Endothelial cell of umbilical vein (primary cell): ENCODE measurements at regions not wholly inside any gene's neighbourhood (a gene's known extent, or its start where the extent isn't known, plus 50 kb on each side); places are given as distances from the start of the nearest gene placed in this dataset.

ENCODE experiments used
- BruUV-seq: library from RNA; stranded (reverse); fragments of 400-500 nt; replicated peaks from 2 replicates; lab custom pipeline; 2021; lab: Mats Ljungman, UMichigan
- CTCF ChIA-PET: fragments of 300-600, 350-600 bp; sonication (Branson Sonifier 250); formaldehyde crosslinking; loops from one replicate; lab custom pipeline; 2021; ENCODE audit warnings: antibody characterized with exemption, inconsistent platforms; lab: Charles Lee
- POLR2A ChIA-PET: fragments of 300-600, 350-600 bp; sonication (Branson Sonifier 250); formaldehyde crosslinking; loops from one replicate; lab custom pipeline; 2021; ENCODE audit warnings: antibody characterized with exemption, inconsistent platforms; lab: Charles Lee
- DNase-seq: peaks from one replicate; pipeline ENCODE4 v3.0.0-alpha.2; 2011; ENCODE audit warnings: low read depth, low spot score
- FAIRE-seq: peaks from 2 replicates; lab custom pipeline; 2011; peaks lifted over from hg19 to GRCh38; lab: Jason Lieb, UNC
- H2AFZ ChIP-seq: 2 replicates; pipeline ENCODE4 v1.6.0; 2012; ENCODE audit warnings: low read depth, low read length, control low read depth, inconsistent platforms
- H3K27ac ChIP-seq: 2 replicates; pipeline ENCODE4 v1.5.1; 2011; ENCODE audit warnings: low read depth, mild to moderate bottlenecking, control low read depth, low read length, moderate library complexity; ENCODE audit not compliant: insufficient read depth
- H3K27me3 ChIP-seq, 2 experiments: 2 replicates each; pipeline versions ENCODE4 v1.6.0 to v1.6.1; 2011; ENCODE audit warnings: low read length in 2 of 2, mixed read lengths in 1 of 2; ENCODE audit not compliant: control insufficient read depth in 2 of 2, insufficient read depth in 2 of 2
- H3K36me3 ChIP-seq, 2 experiments: 2 replicates in 1 of 2; 3 replicates in 1 of 2; pipeline ENCODE4 v1.5.1; 2011; ENCODE audit warnings: low read length in 2 of 2, mild to moderate bottlenecking in 1 of 2, moderate library complexity in 1 of 2; ENCODE audit not compliant: control insufficient read depth in 2 of 2, insufficient read depth in 2 of 2; ENCODE audit errors: extremely low read depth in 1 of 2
- H3K4me1 ChIP-seq: 3 replicates; pipeline ENCODE4 v1.5.1; 2011; ENCODE audit warnings: mild to moderate bottlenecking, low read length; ENCODE audit not compliant: control insufficient read depth, insufficient read depth; ENCODE audit errors: extremely low read depth
- H3K4me2 ChIP-seq: 2 replicates; pipeline ENCODE4 v1.6.1; 2011; ENCODE audit warnings: low read length, control low read depth, mixed read lengths; ENCODE audit not compliant: insufficient read depth
- H3K4me3 ChIP-seq, 3 experiments: fragments of 200-600 bp in 1 of 3; sonication (generic), shearing (Covaris generic) in 1 of 3; replicated peaks in 1 of 3; 2 replicates each; pipeline ENCODE4 v1.5.1; 2011 to 2016; ENCODE audit warnings: control low read depth in 3 of 3, low read length in 3 of 3, mild to moderate bottlenecking in 2 of 3, inconsistent platforms in 1 of 3, low read depth in 1 of 3, moderate library complexity in 1 of 3; ENCODE audit not compliant: insufficient read depth in 1 of 3
- H3K79me2 ChIP-seq: 2 replicates; pipeline ENCODE4 v1.6.0; 2012; ENCODE audit warnings: low read length, inconsistent platforms; ENCODE audit not compliant: control insufficient read depth, insufficient read depth
- H3K9ac ChIP-seq: replicated peaks from 2 replicates; pipeline ENCODE3; 2011; ENCODE audit warnings: low read length, control low read depth; ENCODE audit not compliant: insufficient read depth; ENCODE audit errors: extremely low read depth
- H3K9me1 ChIP-seq: replicated peaks from 3 replicates; pipeline ENCODE4 v1.6.0; 2011; ENCODE audit warnings: mild to moderate bottlenecking, low read length; ENCODE audit not compliant: control insufficient read depth, insufficient read depth; ENCODE audit errors: extremely low read depth
- H3K9me3 ChIP-seq: replicated peaks from 2 replicates; pipeline ENCODE4 v1.5.1; 2012; ENCODE audit warnings: low read length, inconsistent platforms; ENCODE audit not compliant: control insufficient read depth, insufficient read depth
- H4K20me1 ChIP-seq: replicated peaks from 2 replicates; pipeline ENCODE3; 2011; ENCODE audit warnings: mild to moderate bottlenecking, low read length; ENCODE audit not compliant: control insufficient read depth, insufficient read depth; ENCODE audit errors: extremely low read depth
- CTCF ChIP-seq, 2 donors: IDR thresholded peaks; 1 replicate in 1 of 2; 2 replicates in 1 of 2; pipeline ENCODE4 v1.5.1; 2011; ENCODE audit warnings: low read length in 2 of 2, mild to moderate bottlenecking in 2 of 2, moderate library complexity in 2 of 2, control low read depth in 1 of 2, inconsistent platforms in 1 of 2, low read depth in 1 of 2; ENCODE audit not compliant: insufficient read depth in 1 of 2; ENCODE audit errors: extremely low read depth in 1 of 2
- EZH2 ChIP-seq: IDR thresholded peaks from 2 replicates; pipeline ENCODE4 v1.6.1; 2012; ENCODE audit warnings: borderline replicate concordance, low read depth, mild to moderate bottlenecking, moderate library complexity, low read length, inconsistent platforms; ENCODE audit not compliant: severe bottlenecking
- FOS ChIP-seq: IDR thresholded peaks from 2 replicates; pipeline ENCODE4 v1.6.1; 2011; ENCODE audit warnings: mild to moderate bottlenecking, low read length, moderate library complexity, borderline replicate concordance; ENCODE audit not compliant: insufficient read depth
- GATA2 ChIP-seq: IDR thresholded peaks from 2 replicates; pipeline ENCODE4 v1.7.0; 2011; ENCODE audit warnings: low read depth, mild to moderate bottlenecking, moderate library complexity, mixed read lengths, low read length; ENCODE audit not compliant: insufficient read length, insufficient read depth
- JUN ChIP-seq: IDR thresholded peaks from 2 replicates; pipeline ENCODE4 v1.6.1; 2011; ENCODE audit warnings: borderline replicate concordance, low read depth; ENCODE audit not compliant: insufficient read length, insufficient read depth
- MAX ChIP-seq: IDR thresholded peaks from 2 replicates; pipeline ENCODE4 v1.6.1; 2011; ENCODE audit not compliant: insufficient read depth, insufficient read length
- MYC ChIP-seq: IDR thresholded peaks from one replicate; pipeline ENCODE4 v1.6.1; 2011; ENCODE audit warnings: mild to moderate bottlenecking, low read depth, low read length
- POLR2A ChIP-seq: IDR thresholded peaks from 2 replicates; pipeline ENCODE4 v1.6.1; 2012; ENCODE audit warnings: low read depth, mild to moderate bottlenecking, control low read depth, low read length
- POLR2AphosphoS5 ChIP-seq: IDR thresholded peaks from 2 replicates; pipeline ENCODE4 v1.6.1; 2012; ENCODE audit warnings: low read depth, mild to moderate bottlenecking, control low read depth, low read length, moderate library complexity; ENCODE audit not compliant: insufficient read depth
- dilution Hi-C: fragments of 300-500 bp; cut with MboI; formaldehyde crosslinking; loops from one replicate; pipeline ENCODE4 v1.15.0; 2019; ENCODE audit warnings: low sequenced_read_pairs; ENCODE audit not compliant: extremely low pct_ligation_motif_present
- intact Hi-C: fragments of 100-400 bp; cut with micrococcal nuclease; formaldehyde crosslinking; loops from one replicate; pipeline ENCODE4 v1.10.0; 2022

- ChIA-PET POLR2A (no interaction called here), CTCF (no interaction called here)
- Histone ChIP-seq H3K4me3 (no peak overlapping the region), H3K36me3 (no peaks in the 10 kb centered on the region), H3K4me1 (no peaks in the 10 kb centered on the region), H2AFZ (no peak overlapping the region), H4K20me1 (no peaks in the 10 kb centered on the region), H3K27me3 (peaks cover 0 to 1% of the 10 kb centered on the region in 2 experiments), H3K79me2 (no peaks in the 10 kb centered on the region), H3K9me3 (no peaks in the 10 kb centered on the region), H3K9me1 (no peaks in the 10 kb centered on the region), H3K9ac (no peak overlapping the region), H3K4me2 (no peak overlapping the region), H3K27ac (no peak overlapping the region)
- intact Hi-C loops (no loop called here), dilution Hi-C loops (no loop called here)
- DNase-seq (no peak), FAIRE-seq (no peak)
- TF ChIP-seq EZH2 (no peak), JUN (no peak), POLR2A (no peak), MAX (no peak), GATA2 (no peak), POLR2AphosphoS5 (no peak), MYC (no peak), CTCF (IDR thresholded peaks at IDR 0.05; ENCODE audit: extremely low read depth in 1 of 2, insufficient read depth in 1 of 2, low read depth in 1 of 2, low read length in 2 of 2) (no peak), FOS (no peak)
- no TSS peak for BruUV-seq
Observed at GRCh38 chr20:48238781-48239180, 453.5 kb upstream of the SULF2 start.
